ENCODE measurements at regions not wholly inside any gene's neighbourhood (a gene's known extent, or its start where the extent isn't known, plus 50 kb on each side); places are given as distances from the start of the nearest gene placed in this dataset.

DNA sequence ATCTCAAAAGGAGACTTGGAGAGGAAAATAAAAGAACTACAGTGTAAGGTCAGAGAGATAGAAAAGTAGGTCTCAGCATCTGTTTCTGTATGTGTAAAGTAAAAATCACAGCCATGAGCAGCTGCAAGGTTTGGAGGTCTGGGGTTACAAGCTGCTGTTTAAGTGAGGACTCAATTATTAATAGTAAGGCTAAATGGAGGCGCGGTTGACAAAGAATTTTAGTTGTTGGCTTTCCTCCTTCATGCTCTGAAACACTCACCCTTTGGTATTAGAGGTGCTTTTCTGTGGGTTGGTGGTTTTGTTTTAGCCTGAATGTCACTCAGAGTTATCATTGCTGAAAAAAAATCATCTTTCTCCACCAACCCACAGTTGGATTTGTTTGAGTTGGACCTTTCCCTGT is 59.8 kb upstream of the HAO2 start:
- no peak for TF ChIP-seq POLR2A (IDR thresholded peaks at IDR 0.05)
- TF ChIP-seq, protein P1, sequence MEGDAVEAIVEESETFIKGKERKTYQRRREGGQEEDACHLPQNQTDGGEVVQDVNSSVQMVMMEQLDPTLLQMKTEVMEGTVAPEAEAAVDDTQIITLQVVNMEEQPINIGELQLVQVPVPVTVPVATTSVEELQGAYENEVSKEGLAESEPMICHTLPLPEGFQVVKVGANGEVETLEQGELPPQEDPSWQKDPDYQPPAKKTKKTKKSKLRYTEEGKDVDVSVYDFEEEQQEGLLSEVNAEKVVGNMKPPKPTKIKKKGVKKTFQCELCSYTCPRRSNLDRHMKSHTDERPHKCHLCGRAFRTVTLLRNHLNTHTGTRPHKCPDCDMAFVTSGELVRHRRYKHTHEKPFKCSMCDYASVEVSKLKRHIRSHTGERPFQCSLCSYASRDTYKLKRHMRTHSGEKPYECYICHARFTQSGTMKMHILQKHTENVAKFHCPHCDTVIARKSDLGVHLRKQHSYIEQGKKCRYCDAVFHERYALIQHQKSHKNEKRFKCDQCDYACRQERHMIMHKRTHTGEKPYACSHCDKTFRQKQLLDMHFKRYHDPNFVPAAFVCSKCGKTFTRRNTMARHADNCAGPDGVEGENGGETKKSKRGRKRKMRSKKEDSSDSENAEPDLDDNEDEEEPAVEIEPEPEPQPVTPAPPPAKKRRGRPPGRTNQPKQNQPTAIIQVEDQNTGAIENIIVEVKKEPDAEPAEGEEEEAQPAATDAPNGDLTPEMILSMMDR (IDR thresholded peaks at IDR 0.05 in 4 of 5, conservative IDR thresholded peaks at IDR 0.05 in 1 of 5): no peak

Data from gastrocnemius medialis (tissue), 4 donors.